Smooth muscle cell (in vitro differentiated cells): ENCODE measurements at regions not wholly inside any gene's neighbourhood (a gene's known extent, or its start where the extent isn't known, plus 50 kb on each side); places are given as distances from the start of the nearest gene placed in this dataset.

Experiments used
- DNase-seq: peaks from one replicate; lab custom pipeline; 2025; ENCODE audit not compliant: unreplicated experiment; lab: John Stamatoyannopoulos, UW
- H2AFZ ChIP-seq: fragments of 200-600 bp; sonication (generic); 2 replicates; pipeline ENCODE4 v1.6.0; 2016; ENCODE audit warnings: antibody characterized with exemption, low read depth, mild to moderate bottlenecking
- H3F3A ChIP-seq: fragments of 200-600 bp; sonication (generic); 2 replicates; pipeline ENCODE4 v1.6.0; 2017; ENCODE audit warnings: antibody characterized with exemption, low read depth
- H3K27ac ChIP-seq: fragments of 200-600 bp; sonication (generic); 2 replicates; pipeline ENCODE4 v1.5.1; 2016; ENCODE audit warnings: low read depth, mild to moderate bottlenecking
- H3K27me3 ChIP-seq: fragments of 200-600 bp; sonication (generic); 2 replicates; pipeline ENCODE4 v1.6.1; 2016; ENCODE audit warnings: low read depth, mild to moderate bottlenecking
- H3K36me3 ChIP-seq: fragments of 200-600 bp; sonication (generic); 2 replicates; pipeline ENCODE4 v1.5.1; 2016; ENCODE audit warnings: low read depth
- H3K4me1 ChIP-seq: fragments of 200-600 bp; sonication (generic); 2 replicates; pipeline ENCODE4 v1.5.1; 2016; ENCODE audit warnings: low read depth
- H3K4me2 ChIP-seq: fragments of 200-600 bp; sonication (generic); 2 replicates; pipeline ENCODE4 v1.6.0; 2016; ENCODE audit warnings: mild to moderate bottlenecking
- H3K4me3 ChIP-seq: fragments of 200-600 bp; sonication (generic); 2 replicates; pipeline ENCODE4 v1.5.1; 2016; ENCODE audit warnings: mild to moderate bottlenecking
- H3K79me2 ChIP-seq: fragments of 200-600 bp; sonication (generic); 2 replicates; pipeline ENCODE4 v1.6.0; 2016; ENCODE audit warnings: low read depth, mild to moderate bottlenecking
- H3K9ac ChIP-seq: fragments of 200-600 bp; sonication (generic); 2 replicates; pipeline ENCODE4 v1.6.0; 2016; ENCODE audit warnings: low read depth
- H3K9me3 ChIP-seq: fragments of 200-600 bp; sonication (generic); replicated peaks from 2 replicates; pipeline ENCODE4 v1.5.1; 2016; ENCODE audit warnings: low read depth
- H4K20me1 ChIP-seq: fragments of 200-600 bp; sonication (generic); 2 replicates; pipeline ENCODE4 v1.6.0; 2016; ENCODE audit warnings: low read depth
- WGBS: methylation state at CpG from one replicate; pipeline ENCODE4 v1.1.7; 2016; ENCODE audit warnings: low lambda C conversion rate; 5-methylcytosine and 5-hydroxymethylcytosine counted together
- TF ChIP-seq, protein P1 (sequence below): fragments of 200-600 bp; sonication (generic); IDR thresholded peaks from 2 replicates; pipeline ENCODE4 v1.5.1; 2017; ENCODE audit warnings: borderline replicate concordance, mild to moderate bottlenecking, antibody characterized with exemption; ENCODE audit not compliant: insufficient read depth, poor library complexity, severe bottlenecking

DNA sequence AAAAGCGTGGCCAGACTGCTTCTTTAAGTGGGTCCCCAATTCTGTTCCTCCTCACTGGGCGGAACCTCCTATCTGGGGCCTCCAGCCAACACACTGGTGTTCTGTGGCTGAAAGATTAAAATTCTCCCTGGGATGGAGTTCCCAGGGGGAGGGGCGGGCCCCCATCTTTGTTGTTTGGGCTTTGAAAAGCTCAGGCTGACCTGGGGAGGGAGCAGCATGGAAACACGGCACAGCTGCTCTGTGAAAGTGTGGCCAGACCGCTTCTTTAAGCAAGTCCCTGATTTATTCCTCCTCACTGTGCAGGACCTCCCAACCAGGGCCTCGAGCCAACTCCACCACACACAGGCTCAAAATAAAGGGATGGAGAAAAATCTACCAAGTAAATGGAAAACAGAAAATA lies 219.5 kb downstream of the TMEM47 start:
- DNase-seq, result no peak
- Histone ChIP-seq H3K79me2 (no peaks in the 10 kb centered on the region), H3K9ac (no peak overlapping the region), H3K4me2 (no peak overlapping the region), H3K27ac (no peak overlapping the region), H3K9me3 (no peaks in the 10 kb centered on the region), H3K4me1 (no peaks in the 10 kb centered on the region), H3K4me3 (no peak overlapping the region), H3K36me3 (no peaks in the 10 kb centered on the region), H3F3A (no peaks in the 10 kb centered on the region), H2AFZ (no peak overlapping the region), H4K20me1 (no peaks in the 10 kb centered on the region), H3K27me3 (no peaks in the 10 kb centered on the region)
- TF ChIP-seq, protein P1, sequence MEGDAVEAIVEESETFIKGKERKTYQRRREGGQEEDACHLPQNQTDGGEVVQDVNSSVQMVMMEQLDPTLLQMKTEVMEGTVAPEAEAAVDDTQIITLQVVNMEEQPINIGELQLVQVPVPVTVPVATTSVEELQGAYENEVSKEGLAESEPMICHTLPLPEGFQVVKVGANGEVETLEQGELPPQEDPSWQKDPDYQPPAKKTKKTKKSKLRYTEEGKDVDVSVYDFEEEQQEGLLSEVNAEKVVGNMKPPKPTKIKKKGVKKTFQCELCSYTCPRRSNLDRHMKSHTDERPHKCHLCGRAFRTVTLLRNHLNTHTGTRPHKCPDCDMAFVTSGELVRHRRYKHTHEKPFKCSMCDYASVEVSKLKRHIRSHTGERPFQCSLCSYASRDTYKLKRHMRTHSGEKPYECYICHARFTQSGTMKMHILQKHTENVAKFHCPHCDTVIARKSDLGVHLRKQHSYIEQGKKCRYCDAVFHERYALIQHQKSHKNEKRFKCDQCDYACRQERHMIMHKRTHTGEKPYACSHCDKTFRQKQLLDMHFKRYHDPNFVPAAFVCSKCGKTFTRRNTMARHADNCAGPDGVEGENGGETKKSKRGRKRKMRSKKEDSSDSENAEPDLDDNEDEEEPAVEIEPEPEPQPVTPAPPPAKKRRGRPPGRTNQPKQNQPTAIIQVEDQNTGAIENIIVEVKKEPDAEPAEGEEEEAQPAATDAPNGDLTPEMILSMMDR, result no peak
- WGBS, result 82% methylated on average over 6 of the region's 6 CpGs

- Histone ChIP-seq H3K27me3 (no peaks in the 10 kb centered on the region), H3K4me3 (no peak overlapping the region), H3K9me3 (no peaks in the 10 kb centered on the region), H3K4me1 (no peaks in the 10 kb centered on the region), H3K36me3 (no peaks in the 10 kb centered on the region), H3K4me2 (no peak overlapping the region), H3K27ac (no peak overlapping the region), H2AFZ (no peak overlapping the region), H3F3A (no peaks in the 10 kb centered on the region), H3K79me2 (no peaks in the 10 kb centered on the region), H3K9ac (no peak overlapping the region), H4K20me1 (no peaks in the 10 kb centered on the region)
- TF ChIP-seq, protein P1, result no peak
- no peak for DNase-seq
Observed at GRCh38 chrX:34426334-34426733, 230.8 kb downstream of the TMEM47 start.

DNA sequence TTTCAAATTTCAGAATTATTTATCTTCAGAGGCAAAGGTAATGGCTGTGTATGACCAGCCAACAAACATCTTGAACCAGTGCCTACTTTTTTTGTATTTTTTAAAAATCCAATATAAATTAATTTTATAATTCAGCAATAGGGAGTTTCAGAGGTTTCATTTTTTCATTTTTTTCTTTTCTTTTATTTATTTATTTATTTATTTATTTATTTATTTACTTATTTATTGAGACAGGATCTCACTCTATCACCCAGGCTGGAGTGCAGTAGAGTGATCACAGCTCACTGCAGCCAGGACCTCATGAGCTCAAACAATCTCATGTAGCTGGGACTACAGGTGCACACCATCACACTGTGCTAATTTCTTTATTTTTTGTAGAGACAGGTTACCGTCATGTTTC lies 250.5 kb downstream of the TMEM47 start:
- Histone ChIP-seq H3K79me2 (no peaks in the 10 kb centered on the region), H3K4me3 (no peak overlapping the region), H3K27ac (no peak overlapping the region), H3K9me3 (no peaks in the 10 kb centered on the region), H3K27me3 (no peaks in the 10 kb centered on the region), H3K9ac (no peak overlapping the region), H3K4me2 (no peak overlapping the region), H4K20me1 (no peaks in the 10 kb centered on the region), H2AFZ (no peak overlapping the region), H3K4me1 (no peaks in the 10 kb centered on the region), H3K36me3 (no peaks in the 10 kb centered on the region), H3F3A (no peaks in the 10 kb centered on the region)
- DNase-seq, result no peak
- WGBS, result 95% methylated on average over 1 of the region's 1 CpG
- TF ChIP-seq, protein P1, result no peak

DNA sequence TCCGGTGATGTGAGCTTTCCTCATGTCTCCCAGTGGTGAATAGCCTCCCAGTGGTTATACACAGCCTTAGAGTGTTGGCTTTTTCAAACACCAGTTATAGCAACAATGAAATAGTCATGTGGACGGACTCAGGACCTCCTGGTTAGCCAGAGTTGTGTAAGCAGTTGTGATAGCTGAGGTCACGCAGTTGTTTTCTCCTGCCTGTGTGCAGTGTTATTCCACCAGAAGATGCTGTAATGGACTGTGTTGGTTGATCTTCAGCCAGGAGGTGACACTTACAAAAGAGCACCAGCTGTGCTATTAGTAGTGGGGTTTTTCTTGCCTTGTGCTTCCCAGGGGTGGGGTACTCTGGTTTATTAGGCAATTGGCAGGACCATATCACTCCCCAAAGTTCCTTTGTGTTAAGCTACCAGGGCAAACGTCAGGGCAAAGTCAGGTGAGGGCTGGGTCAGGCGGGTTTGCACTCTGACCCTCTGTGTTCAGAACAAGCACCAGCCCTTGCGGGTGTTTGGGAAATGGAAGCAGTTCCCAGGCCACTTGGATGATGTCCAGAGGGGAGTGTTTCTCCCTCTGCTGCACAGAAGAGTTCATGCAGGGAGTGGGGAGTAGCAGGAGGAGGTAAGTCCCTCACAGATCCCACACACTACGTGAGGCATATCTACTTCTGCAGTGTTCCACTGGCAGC lies 252.6 kb downstream of the TMEM47 start:
- H3K4me2 ChIP-seq, result no peak overlapping the region
- no peak overlapping the region for H2AFZ ChIP-seq
- TF ChIP-seq, protein P1, result no peak
- DNase-seq, result no peak
- no peak overlapping the region for H3K9ac ChIP-seq
- no peaks in the 10 kb centered on the region for H3F3A ChIP-seq
- no peaks in the 10 kb centered on the region for H3K36me3 ChIP-seq
- H3K27me3 ChIP-seq, result no peaks in the 10 kb centered on the region
- no peaks in the 10 kb centered on the region for H3K79me2 ChIP-seq
- H3K27ac ChIP-seq, result no peak overlapping the region
- H3K9me3 ChIP-seq, result no peaks in the 10 kb centered on the region
- H3K4me3 ChIP-seq, result no peak overlapping the region
- H4K20me1 ChIP-seq, result no peaks in the 10 kb centered on the region
- no peaks in the 10 kb centered on the region for H3K4me1 ChIP-seq
- 88% methylated on average over 7 of the region's 7 CpGs for WGBS
